ENCODE measurements at regions not wholly inside any gene's neighbourhood (a gene's known extent, or its start where the extent isn't known, plus 50 kb on each side); places are given as distances from the start of the nearest gene placed in this dataset.
"Not testable (repeated sequence)": the region's sequence is repeated elsewhere in the genome, so short reads cannot be mapped to it uniquely, and the experiment has no call there.

DNA sequence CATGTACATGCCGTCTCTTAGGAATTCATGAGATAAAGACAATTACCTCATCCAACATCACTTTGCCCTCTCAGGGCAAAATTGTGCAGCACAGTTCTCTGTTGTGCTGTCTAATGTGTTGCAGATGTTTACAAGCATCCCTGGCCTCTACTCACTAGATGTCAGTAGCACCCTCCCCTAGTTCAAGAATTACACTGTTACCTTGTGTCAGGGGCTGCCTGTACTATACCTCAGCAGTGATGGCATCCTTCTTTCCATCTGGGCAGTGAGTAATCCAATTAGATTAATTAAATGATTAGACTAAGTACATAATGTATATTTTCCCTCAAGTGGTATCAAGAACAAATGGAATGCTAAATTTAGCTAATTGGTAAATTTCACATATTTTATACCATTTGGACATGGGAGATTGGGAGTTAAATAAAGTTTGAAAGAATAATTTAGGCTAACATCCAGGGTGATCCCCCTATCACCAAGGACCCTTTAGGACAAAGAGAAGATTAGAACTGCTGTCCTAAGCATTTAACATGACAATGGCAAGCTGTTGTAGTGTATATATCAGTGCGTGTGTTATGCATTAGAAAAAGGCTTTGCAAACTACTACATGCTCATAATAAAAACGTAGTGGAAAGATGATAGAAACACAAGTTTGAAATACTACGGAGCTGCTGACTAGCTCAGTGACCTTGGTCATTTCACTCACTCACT lies 727.0 kb downstream of the TRIB2 start:
- DNase-seq = not testable (repeated sequence)

DNA sequence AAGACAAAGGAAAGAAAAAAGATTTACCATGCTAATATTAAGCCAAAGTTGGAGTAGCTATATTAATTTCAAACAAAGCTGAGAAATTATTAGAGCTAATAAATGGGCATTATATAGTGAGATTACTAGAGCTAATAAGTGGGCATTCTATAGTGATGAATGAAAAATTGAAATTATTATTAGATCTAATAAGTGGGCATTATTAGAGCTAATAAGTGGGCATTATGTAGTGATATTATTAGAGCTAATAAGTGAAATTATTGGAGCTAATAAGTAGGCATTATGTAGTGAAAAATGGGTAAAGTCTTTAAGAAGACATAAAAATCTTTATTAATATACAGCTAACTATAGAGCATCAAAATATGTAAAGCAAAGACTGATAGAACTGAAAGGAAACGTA lies 745.7 kb downstream of the TRIB2 start:
- no peak for DNase-seq

DNA sequence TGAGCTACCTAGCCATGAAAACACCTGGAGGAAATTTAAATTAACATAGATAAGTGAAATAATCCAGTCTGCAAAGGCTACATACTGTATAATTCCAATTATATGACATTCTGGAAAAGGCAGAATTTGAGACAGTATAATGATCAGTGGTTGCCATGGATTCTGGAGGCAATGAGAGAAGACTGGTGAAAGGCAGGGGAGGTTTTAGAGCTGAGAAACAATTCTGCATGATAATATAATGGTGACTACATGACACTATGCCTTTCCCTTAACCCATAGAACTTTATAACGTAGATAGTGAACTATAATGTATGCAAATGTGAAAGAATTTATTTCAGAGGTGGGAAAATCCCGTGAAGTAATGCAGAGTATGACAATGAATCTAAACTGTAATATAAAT lies 749.3 kb downstream of the TRIB2 start:
- no peak for DNase-seq

DNA sequence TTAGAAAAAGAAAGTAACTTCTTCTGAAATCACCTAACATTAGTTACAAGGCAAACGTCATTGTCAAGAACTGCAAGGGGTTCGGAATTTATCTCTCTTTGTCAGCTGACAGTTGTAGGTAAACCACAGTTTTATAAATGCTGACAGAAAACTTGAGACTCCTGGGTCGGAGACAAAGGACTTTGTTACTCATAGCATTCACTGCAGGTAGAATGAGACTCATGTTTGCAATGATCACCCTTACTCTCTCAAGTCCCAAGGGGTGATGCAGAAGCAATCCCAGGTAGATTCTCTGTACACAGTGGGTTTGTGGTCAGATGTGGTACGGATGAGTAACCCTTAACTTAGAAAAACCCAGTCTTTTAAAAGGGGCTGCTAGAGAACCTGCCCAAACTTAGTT lies 757.8 kb downstream of the TRIB2 start:
- DNase-seq = no peak

DNA sequence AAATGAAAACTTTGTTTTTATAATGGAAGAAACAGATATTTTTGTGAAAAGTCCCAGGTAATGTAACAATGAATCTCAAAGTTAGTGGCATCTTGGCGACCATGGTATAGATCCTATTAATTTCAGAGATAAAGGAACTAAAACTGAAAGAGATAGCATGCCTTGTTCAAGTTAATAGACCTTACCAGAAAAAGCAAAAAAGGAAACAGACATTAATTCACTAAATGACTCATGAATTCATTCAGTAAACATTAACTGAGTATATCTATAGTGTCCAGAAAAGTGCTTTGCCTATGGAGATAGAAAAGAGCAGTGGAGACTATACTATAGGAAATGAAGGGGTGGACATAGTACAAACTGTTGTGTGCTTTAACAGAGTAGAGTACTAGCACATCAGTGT lies 763.3 kb downstream of the TRIB2 start:
- no peak for DNase-seq

DNA sequence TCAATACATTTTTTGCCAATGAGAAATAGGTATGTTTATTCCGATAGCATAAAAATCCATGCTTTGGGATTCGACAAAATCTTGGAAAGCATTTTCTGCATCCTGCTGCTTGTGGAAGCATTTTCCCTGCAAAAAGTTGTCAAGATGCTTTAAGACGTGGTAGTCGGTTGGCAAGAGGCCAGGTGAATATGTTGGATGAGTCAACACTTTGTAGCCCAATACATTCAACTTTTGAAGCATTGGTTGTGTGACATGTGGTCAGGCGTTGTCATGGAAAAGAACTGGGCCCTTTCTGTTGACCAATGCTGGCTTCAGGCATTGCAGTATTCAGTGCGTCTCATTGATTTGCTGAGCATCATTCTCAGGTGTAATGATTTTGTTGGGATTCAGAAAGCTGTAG lies 764.5 kb downstream of the TRIB2 start:
- no peak for DNase-seq

DNA sequence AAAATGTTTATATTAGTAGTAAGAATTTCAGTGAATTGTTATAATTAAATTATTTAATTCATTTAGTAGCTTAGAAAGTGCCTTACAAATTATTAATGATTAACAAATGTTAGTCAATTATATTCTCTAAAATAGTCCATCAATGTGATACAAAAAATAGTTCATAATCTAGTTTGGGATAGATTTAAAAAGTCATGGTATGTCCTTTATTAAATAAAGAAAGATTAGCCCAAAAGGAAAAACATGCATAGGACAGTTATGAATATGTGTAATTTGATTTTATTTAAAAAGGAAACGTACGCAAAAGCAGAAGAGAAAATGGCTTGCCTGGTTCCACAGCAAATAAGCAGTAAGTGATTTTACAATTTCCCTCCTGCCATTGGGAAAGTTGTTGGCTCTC lies 768.5 kb downstream of the TRIB2 start:
- no peak for DNase-seq

DNA sequence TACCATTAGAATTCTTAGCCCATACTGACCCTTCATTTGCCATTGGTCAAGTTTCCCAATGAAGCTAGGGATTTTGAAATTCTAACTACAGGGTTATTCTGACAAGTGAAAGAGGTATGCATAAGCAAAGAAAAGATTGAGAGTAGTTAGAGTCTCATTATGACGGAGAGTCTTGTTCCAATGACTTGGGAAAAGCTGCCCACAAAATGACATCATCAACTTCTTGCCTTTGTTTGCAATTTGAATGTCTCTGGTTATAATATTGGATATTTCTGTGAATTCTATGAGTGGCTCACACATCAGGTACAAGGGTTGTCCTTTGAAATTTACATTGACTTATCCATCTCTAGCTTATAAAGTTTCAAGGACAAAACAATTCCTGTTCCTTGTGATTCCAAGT lies 772.2 kb downstream of the TRIB2 start:
- no peak for DNase-seq

DNA sequence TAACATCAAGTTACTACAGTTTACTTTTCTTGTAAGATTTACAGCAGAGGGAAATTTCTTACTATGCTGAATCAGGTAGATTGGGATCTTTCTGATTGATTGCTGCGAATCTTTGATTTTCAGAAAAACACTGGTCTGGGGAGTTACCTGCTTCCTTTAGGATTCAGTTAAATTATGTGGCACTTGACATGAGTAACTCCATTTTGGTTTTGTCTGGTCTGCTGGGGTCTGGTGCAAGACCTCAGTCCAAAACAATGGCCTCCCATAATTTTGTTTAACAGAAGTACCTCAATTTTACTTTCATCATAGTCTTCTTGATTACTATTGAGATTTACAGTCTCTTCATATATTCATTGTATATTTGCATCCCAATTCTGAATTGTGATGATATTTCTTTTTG lies 775.5 kb downstream of the TRIB2 start:
- DNase-seq = no peak

DNA sequence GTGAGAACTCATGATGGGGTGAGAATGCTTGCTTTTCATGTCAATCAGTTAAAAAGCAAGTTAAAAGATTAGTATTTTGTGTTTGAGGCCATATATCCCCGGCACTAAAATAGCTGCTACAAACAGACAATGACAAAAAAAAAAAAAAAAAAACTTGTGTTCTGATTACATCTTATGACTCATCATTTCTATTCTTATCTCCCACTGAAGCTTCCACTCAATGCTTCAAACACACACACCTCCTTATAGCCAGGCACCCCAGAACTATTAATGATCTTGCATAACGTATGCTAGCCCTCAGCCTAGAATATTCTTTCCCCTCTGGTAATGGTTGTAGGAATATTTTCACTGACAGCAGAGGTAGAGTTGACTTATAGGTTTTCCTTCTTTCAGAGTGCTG lies 778.3 kb downstream of the TRIB2 start:
- DNase-seq = no peak

DNA sequence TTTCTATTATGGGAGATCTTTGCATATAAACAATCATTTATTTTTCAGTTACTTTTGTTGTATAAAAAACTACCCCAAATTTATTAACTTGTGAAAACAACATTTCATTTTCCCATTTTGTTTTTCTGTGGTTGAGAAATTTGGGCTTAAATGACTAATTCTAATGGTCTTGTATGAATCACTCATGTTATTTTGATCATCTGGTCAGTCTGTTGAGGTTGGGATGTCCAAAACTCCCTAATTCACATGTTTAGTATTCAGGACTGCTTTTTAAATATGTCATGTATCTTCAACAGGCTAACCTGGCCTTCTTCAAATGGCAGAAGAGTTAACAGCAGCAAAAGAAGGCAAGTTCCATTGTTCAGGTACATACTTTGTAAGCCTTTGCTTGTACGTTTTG lies 788.1 kb downstream of the TRIB2 start:
- no peak for DNase-seq

DNA sequence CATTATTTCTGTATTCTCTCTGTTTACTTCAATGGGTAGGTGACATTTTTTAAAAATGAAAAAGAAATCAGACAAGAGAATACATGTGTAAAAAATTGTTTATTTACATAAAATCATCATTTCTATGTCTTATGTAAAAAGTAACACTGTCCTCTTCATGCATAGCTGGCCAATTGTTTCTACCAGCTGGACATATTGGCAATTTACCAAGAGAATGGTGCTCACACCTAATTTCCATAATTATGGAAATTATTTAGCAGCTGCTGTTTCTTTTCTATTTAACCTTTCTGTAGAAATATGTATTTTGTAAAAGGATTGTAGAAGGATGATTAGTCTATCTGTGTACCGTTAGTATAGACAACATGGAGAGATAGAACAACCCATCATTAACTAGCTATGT lies 791.9 kb downstream of the TRIB2 start:
- no peak for DNase-seq

DNA sequence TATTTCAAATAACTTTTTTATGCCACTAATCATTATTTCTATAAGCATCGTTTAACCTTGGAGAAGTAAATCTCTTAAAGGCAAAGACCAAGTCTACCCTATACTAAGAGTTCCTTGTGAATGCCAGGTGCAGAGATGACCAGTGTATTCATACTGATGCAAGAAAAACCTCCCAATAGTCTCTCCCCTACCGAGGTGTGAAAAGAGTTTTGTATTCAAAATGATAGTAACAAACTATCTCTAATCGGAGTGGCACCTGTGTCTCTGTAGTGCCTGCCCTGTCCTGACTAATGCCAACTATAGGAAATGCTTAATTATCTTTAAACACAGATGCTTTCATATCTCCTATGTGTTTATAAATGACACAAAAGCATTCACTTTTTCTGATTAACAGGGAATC lies 798.5 kb downstream of the TRIB2 start:
- no peak for DNase-seq

DNA sequence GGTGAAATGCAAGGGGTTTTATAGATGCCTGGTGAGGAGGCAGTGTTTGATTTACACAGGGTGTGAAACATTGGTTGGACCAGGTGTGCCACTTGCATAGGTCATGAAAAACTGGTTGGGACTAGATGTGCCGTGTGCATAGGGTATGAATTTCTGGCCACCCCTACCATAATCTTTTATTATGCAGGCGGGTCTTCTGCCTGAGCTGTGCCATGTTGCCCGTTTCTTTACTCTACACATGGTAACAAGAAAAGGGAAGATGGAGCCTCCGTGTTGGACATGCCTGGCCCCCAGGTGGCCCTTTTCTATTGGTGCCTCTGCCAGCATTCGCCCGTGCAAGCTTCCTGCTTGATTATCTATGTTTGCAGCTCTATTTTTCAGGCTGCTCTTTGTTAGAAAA lies 805.4 kb downstream of the TRIB2 start:
- no peak for DNase-seq

DNA sequence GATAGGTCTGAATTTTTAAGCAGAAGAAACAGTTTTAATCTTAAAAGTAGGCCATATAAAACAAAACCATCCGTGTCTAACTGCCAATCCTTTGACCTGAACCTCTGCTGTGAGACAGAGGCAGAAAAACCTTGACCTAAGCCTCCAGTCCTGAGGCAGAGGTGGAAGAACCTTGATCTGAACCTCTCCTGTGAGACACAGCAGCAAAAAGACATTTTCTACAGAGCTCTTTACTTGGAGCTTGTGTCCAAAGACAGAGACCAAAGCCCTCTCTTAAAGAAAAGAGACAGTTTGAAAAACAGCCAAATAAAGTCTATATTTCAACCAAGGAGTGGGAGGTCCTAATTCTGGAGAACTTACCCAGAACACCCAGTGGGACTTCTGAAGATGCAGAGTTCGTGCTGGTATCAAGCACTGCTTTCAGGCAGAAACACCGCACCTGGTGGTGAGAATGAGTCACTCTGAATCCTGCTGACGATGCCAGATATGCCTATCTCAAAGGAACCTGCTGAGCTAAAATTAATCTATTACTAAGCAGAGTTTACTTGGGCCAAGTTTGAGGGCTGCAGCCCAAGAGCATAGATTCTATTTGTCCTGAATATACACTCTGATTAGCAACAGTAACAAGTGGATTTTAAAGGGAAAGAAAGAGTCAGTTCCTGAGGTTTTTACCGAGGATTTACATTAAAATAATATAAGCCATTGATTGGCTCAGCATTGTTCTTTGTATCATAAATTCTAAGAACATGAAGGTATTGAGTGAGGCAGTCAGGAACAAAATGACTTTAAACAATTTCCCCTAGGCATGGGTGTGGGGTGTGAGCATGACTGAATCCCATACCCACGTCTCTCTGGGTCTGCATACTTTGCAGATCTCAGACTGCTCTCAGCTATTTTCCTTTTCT lies 806.4 kb downstream of the TRIB2 start:
- no peak for DNase-seq

DNA sequence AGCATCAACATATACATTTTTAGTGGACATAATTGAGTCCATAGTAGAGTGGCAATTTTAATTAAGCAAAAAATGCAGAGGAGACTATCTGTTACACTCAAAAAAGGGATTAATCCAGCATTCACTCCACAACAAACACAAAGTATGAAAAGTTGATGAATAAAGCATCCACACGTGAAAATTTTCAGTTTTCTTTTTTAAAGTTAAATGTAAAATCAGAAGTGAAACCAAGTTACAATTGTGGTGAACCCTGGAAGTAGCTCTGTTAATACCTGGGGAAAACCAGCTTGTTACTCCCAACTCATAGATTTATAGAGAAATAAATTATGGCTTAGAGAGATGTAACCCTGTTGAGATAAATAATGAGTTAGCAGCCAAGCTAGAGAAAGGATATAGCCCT lies 807.8 kb downstream of the TRIB2 start:
- no peak for DNase-seq

DNA sequence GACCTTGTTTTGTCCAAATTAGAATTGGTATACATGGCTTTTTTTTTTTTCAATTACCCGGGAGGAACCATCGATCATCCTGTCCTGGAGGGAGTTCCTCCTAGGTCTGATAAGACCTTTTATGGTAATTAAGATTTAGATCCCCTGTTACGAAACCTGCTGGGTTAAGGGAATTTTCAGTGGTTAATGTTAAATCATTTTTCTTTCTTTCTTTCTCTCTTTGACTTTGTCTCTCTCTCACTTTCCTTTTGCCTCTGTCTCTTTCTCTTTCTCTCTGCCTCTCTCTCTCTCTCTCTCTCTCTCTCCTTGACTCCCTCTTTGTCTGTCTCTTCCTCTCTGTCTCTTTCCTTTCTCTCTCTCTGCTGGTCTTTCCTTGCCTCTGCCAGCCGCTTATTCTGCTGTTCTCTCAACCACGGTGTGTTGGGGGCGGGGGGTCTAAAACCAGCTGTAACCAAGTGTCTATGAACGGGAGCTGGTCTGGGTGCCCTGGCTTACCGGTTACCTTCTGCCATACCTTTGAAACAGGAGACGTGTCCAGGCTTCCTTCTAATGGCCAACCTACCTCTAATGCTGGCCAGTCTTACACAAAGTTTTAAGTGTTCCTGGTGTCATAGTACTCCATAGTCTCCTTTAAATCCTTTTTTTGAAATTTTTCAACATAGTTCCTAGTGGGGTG lies 815.1 kb downstream of the TRIB2 start:
- not testable (repeated sequence) for DNase-seq

DNA sequence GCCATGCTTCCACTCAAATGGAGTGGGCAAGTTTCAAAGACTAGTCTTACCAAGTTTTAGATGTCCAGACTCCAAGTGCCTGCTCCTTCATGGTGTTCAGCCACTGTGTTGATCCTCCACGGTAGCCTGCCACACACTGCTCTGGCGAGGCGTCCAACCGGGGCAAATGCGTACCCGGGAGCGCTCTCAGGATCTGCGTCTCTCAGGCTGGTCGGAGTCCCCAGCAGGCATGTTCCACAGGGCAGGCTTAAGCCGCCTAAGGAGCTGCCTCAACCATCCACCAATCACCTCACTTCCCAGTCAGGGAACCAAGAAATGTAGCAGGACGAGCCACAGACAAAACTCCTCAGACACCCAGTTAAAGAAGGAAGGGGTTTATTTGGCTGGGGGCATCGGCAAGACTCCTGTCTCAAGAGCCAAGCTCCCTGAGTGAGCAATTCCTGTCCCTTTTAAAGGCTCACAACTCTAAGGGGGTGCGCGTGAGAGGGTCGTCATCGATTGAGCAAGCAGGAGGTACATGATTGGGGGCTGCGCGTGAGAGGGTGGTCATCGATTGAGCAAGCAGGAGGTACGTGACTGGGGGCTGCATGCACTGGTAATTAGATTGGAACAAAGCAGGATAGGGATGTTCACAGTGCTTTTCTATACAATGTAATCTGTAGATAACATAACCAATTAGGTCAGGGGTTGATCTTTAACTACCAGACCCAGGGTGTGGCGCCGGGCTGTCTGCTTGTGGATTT lies 816.2 kb downstream of the TRIB2 start:
- not testable (repeated sequence) for DNase-seq

DNA sequence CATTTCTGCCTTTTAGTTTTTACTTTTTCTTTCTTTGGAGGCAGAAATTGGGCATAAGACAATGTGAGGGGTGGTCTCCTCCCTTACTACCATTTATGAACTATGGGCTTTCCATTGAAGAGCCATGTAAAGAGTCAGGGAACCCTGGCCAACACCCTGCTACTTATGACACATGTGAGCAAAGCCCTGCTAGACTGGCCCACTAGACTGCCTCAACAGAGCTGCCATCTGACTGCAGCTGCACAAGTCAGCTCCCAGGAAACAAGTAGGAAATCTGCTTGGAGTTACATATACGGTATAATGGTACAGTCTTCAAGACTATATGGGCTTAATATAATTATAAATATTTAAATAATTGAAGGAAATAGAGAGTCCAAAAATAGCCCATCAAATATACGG lies 816.8 kb downstream of the TRIB2 start:
- DNase-seq = no peak

DNA sequence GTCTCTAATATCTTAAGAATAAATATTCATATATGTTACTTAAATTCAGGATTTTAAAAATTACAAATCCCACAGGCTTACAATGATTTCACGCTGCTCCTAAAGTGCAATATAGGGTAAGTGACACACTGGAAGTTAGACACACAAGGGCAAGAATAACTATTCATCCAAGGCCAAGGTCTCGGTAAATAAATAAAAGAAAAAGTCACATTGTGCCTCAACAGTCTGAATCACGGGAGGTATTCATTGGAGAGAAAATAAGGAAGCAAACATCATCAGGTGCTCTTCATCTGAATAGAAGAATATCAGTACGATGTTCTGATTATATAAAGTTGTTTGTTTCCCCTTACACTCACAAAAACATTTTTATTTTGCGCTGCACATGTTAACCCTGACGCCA lies 820.2 kb downstream of the TRIB2 start:
- no peak for DNase-seq

DNA sequence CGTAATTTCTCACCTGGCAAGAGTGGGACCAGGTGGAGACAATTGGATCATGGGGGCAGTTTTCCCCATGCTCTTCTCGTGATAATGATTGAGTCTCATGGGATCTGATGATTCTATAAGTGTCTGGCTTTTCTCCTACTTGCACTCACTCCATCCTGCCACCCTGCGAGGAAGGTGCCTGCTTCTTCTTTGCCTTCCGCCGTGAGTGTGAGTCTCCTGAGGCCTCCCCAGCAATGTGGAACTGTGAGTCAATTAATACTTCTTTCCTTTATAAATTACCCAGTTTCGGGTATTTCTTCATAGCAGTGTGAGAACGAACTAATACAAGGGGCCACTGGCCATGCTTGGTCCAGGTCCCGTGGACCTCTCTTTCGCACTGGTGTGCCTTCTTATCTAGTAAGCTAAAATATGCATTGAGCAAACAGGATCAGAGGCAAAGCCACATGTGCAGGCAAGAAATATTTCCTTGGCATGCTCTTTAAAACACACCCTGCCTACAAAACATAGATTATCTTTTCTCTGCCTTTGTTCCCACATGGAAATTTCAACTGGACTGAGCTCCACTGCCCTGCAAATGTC lies 821.1 kb downstream of the TRIB2 start:
- DNase-seq = no peak

DNA sequence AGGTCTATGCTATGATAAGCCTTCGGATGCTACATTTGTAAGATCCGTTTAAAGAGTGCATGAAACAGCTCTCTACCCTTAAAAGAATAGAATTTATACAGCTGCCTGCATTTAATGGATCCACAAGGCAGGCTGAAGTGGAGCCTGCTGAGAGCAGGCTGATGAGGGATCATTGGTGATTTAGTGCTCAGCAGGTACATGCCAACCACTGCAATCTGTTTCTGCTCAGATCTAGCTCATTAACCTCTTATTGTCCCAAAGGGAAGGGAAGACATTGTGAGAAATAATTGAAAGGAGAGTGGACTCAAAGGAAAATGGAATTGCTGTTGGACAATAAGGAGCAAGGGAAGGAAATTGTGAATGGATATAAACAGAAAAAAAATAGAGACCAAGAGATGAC lies 822.6 kb downstream of the TRIB2 start:
- DNase-seq = no peak

DNA sequence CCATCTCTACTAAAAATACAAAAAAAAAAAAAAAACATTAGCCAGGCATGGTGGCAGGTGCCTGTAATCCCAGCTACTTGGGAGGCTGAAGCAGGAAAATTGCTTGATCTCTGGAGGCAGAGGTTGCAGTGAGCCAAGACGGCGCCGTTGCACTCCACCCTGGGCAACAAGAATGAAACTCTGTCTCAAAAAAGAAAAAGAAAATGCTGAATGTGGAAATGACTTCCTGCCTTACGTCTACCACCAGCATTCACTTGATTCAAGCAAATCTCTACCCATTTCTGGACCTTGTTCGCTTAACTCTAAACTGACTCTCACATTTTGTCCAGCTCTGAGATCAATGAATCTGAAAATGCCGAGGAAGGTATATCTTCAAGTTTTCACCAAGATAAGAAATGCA lies 825.3 kb downstream of the TRIB2 start:
- no peak for DNase-seq
